H9 (cell line): ENCODE measurements at regions not wholly inside any gene's neighbourhood (a gene's known extent, or its start where the extent isn't known, plus 50 kb on each side); places are given as distances from the start of the nearest gene placed in this dataset.

Experiments
- DNase-seq: peaks from one replicate; pipeline ENCODE4 v3.0.0-alpha.2; 2017
- H2AFZ ChIP-seq: one replicate; pipeline ENCODE4 v1.6.1; 2013; ENCODE audit warnings: mild to moderate bottlenecking, low read length, control low read depth, moderate library complexity
- H2AK5ac ChIP-seq: 2 replicates; pipeline ENCODE4 v1.6.1; 2013; ENCODE audit warnings: low read length, control low read depth, mixed read lengths; ENCODE audit not compliant: insufficient read length
- H2BK120ac ChIP-seq: one replicate; pipeline ENCODE4 v1.6.1; 2013; ENCODE audit warnings: low read depth, mild to moderate bottlenecking, low read length, control low read depth, inconsistent platforms; ENCODE audit not compliant: poor library complexity, severe bottlenecking
- H2BK12ac ChIP-seq: 2 replicates; pipeline ENCODE4 v1.6.1; 2013; ENCODE audit warnings: low read length, control low read depth, mixed read lengths, low read depth; ENCODE audit not compliant: insufficient read length
- H2BK15ac ChIP-seq: 2 replicates; pipeline ENCODE4 v1.6.1; 2013; ENCODE audit warnings: low read depth, low read length, control low read depth
- H2BK20ac ChIP-seq: one replicate; pipeline ENCODE4 v1.6.1; 2013; ENCODE audit warnings: low read depth, mild to moderate bottlenecking, low read length, control low read depth, inconsistent platforms; ENCODE audit not compliant: poor library complexity, severe bottlenecking
- H2BK5ac ChIP-seq: 2 replicates; pipeline ENCODE4 v1.6.1; 2013; ENCODE audit warnings: low read length, control low read depth, mixed read lengths; ENCODE audit not compliant: insufficient read length
- H3K14ac ChIP-seq: 2 replicates; pipeline ENCODE4 v1.6.1; 2013; ENCODE audit warnings: low read length, control low read depth; ENCODE audit not compliant: insufficient read depth
- H3K18ac ChIP-seq: 2 replicates; pipeline ENCODE4 v1.6.1; 2013; ENCODE audit warnings: low read depth, mild to moderate bottlenecking, mixed read lengths, low read length, control low read depth; ENCODE audit not compliant: insufficient read length
- H3K23ac ChIP-seq: 2 replicates; pipeline ENCODE4 v1.6.1; 2013; ENCODE audit warnings: low read length, control low read depth, mixed read lengths, low read depth; ENCODE audit not compliant: insufficient read length
- H3K23me2 ChIP-seq: 2 replicates; pipeline ENCODE4 v1.6.1; 2013; ENCODE audit warnings: low read depth, mild to moderate bottlenecking, mixed read lengths, low read length, control low read depth; ENCODE audit not compliant: insufficient read length, poor library complexity, severe bottlenecking
- H3K27ac ChIP-seq: 2 replicates; pipeline ENCODE4 v1.5.1; 2013; ENCODE audit warnings: low read length, control low read depth, mixed read lengths, low read depth; ENCODE audit not compliant: insufficient read length
- H3K27me3 ChIP-seq: 2 replicates; pipeline ENCODE4 v1.6.1; 2013; ENCODE audit warnings: low read length, control low read depth, inconsistent platforms; ENCODE audit not compliant: insufficient read depth
- H3K4ac ChIP-seq: 2 replicates; pipeline ENCODE4 v1.6.1; 2013; ENCODE audit warnings: low read depth, mild to moderate bottlenecking, control low read depth, inconsistent platforms, low read length, moderate library complexity
- H3K4me1 ChIP-seq: 2 replicates; pipeline ENCODE4 v1.6.1; 2013; ENCODE audit warnings: low read length, control low read depth, inconsistent platforms; ENCODE audit not compliant: insufficient read depth
- H3K4me2 ChIP-seq: 2 replicates; pipeline ENCODE4 v1.6.1; 2013; ENCODE audit warnings: low read length, control low read depth, mixed read lengths; ENCODE audit not compliant: insufficient read length, insufficient read depth
- H3K56ac ChIP-seq: 2 replicates; pipeline ENCODE4 v1.6.1; 2013; ENCODE audit warnings: low read depth, mild to moderate bottlenecking, mixed read lengths, low read length, control low read depth; ENCODE audit not compliant: insufficient read length
- H3K79me1 ChIP-seq: 2 replicates; pipeline ENCODE4 v1.6.1; 2013; ENCODE audit warnings: low read depth, mild to moderate bottlenecking, moderate library complexity, low read length, control low read depth, inconsistent platforms; ENCODE audit not compliant: insufficient read depth, poor library complexity, severe bottlenecking
- H3K79me2 ChIP-seq: 2 replicates; pipeline ENCODE4 v1.6.1; 2013; ENCODE audit warnings: low read length, control low read depth, inconsistent platforms; ENCODE audit not compliant: insufficient read depth
- H3K9ac ChIP-seq: 2 replicates; pipeline ENCODE4 v1.6.1; 2013; ENCODE audit warnings: low read length, control low read depth, mixed read lengths; ENCODE audit not compliant: insufficient read length; ENCODE audit errors: extremely low read depth
- H3K9me3 ChIP-seq: one replicate; pipeline ENCODE4 v1.6.1; 2013; ENCODE audit warnings: low read depth, low read length, inconsistent platforms; ENCODE audit not compliant: control insufficient read depth
- H3T11ph ChIP-seq: one replicate; pipeline ENCODE4 v1.6.1; 2013; ENCODE audit warnings: mild to moderate bottlenecking, low read length, control low read depth, inconsistent platforms
- H4K20me1 ChIP-seq: one replicate; pipeline ENCODE4 v1.6.1; 2013; ENCODE audit not compliant: control insufficient read depth, insufficient read length, insufficient read depth
- H4K5ac ChIP-seq: 2 replicates; pipeline ENCODE4 v1.6.1; 2013; ENCODE audit warnings: low read depth, mild to moderate bottlenecking, mixed read lengths, low read length, control low read depth; ENCODE audit not compliant: insufficient read length
- H4K8ac ChIP-seq: replicated peaks from 2 replicates; pipeline ENCODE4 v1.6.1; 2013; ENCODE audit warnings: low read length, control low read depth, mixed read lengths, low read depth; ENCODE audit not compliant: insufficient read length
- H4K91ac ChIP-seq: 2 replicates; pipeline ENCODE4 v1.6.1; 2013; ENCODE audit warnings: low read depth, mild to moderate bottlenecking, moderate library complexity, mixed read lengths, low read length, control low read depth; ENCODE audit not compliant: insufficient read length
- H3K27ac Mint-ChIP-seq, 3 experiments: 2 replicates in 2 of 3; 3 replicates in 1 of 3; pipeline ENCODE4 v1.8.0; 2020 to 2021; ENCODE audit warnings: mixed read lengths in 3 of 3, mild to moderate bottlenecking in 1 of 3, moderate library complexity in 1 of 3
- H3K27me3 Mint-ChIP-seq: 2 replicates; pipeline ENCODE4 v1.8.0; 2021; ENCODE audit warnings: low read depth, mild to moderate bottlenecking, moderate library complexity, mixed read lengths
- H3K36me3 Mint-ChIP-seq, 3 experiments: 2 replicates in 2 of 3; 3 replicates in 1 of 3; pipeline ENCODE4 v1.8.0; 2020 to 2021; ENCODE audit warnings: low read depth in 3 of 3, mixed read lengths in 3 of 3; ENCODE audit not compliant: insufficient read depth in 1 of 3
- H3K4me1 Mint-ChIP-seq, 2 experiments: 2 replicates each; pipeline ENCODE4 v1.8.0; 2020; ENCODE audit warnings: mixed read lengths in 2 of 2
- H3K4me3 Mint-ChIP-seq, 2 experiments: 2 replicates in 1 of 2; 3 replicates in 1 of 2; pipeline ENCODE4 v1.8.0; 2020 to 2021; ENCODE audit warnings: mild to moderate bottlenecking in 2 of 2, mixed read lengths in 2 of 2, moderate library complexity in 1 of 2
- H3K9me3 Mint-ChIP-seq, 2 experiments: 2 replicates in 1 of 2; 3 replicates in 1 of 2; pipeline ENCODE4 v1.8.0; 2020; ENCODE audit warnings: mild to moderate bottlenecking in 2 of 2, mixed read lengths in 2 of 2, moderate library complexity in 1 of 2
- WGBS: extraction: QIAGEN DNeasy Blood & Tissue Kit; methylation state at CpG from one replicate; pipeline ENCODE4 v1.1.7; 2013; ENCODE audit warnings: missing lambda C conversion rate, low lambda C conversion rate, mixed read lengths; ENCODE audit not compliant: insufficient read length; ENCODE audit errors: extremely low coverage; 5-methylcytosine and 5-hydroxymethylcytosine counted together
- TF ChIP-seq, protein P1 (sequence below): fragments of 200-600 bp; sonication (generic); conservative IDR thresholded peaks from 3 replicates; pipeline ENCODE4 v1.8.0; 2021; ENCODE audit warnings: antibody characterized with exemption, mild to moderate bottlenecking

DNA sequence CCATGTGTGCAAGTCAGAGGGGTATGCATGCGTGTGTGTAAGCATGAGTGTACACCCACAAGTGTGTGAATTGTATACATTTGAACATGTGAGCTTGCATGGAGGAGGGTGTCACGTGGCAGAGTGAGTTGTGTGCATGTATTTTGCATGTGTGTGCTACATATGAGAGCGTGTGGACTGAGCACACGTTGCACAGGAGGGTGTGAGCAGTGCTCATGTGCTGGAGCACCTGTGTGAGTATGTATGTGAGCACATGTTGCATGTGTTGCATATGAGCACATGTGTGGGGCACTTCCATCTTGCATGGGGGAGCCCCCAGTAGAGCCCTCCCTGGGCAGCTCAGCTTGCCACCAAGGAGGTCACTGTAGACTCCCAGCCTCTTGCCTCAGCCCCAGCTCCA is 180.2 kb upstream of the MYL2 start:
- TF ChIP-seq, protein P1, sequence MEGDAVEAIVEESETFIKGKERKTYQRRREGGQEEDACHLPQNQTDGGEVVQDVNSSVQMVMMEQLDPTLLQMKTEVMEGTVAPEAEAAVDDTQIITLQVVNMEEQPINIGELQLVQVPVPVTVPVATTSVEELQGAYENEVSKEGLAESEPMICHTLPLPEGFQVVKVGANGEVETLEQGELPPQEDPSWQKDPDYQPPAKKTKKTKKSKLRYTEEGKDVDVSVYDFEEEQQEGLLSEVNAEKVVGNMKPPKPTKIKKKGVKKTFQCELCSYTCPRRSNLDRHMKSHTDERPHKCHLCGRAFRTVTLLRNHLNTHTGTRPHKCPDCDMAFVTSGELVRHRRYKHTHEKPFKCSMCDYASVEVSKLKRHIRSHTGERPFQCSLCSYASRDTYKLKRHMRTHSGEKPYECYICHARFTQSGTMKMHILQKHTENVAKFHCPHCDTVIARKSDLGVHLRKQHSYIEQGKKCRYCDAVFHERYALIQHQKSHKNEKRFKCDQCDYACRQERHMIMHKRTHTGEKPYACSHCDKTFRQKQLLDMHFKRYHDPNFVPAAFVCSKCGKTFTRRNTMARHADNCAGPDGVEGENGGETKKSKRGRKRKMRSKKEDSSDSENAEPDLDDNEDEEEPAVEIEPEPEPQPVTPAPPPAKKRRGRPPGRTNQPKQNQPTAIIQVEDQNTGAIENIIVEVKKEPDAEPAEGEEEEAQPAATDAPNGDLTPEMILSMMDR, result no peak
- H2AK5ac ChIP-seq, result no peak overlapping the region
- no CpG with 5 or more reads among the region's 4 CpGs for WGBS

More for the DNA sequence above, 180.2 kb upstream of the MYL2 start:
- Histone ChIP-seq H3K79me2 (0 out of 2 replicates have a peak, but pooled peaks cover 2% of the 10 kb centered on the region), H3K23me2 (no peaks in the 10 kb centered on the region), H3K27ac (no peak overlapping the region), H2BK20ac (no peak overlapping the region), H4K5ac (no peak overlapping the region), H4K91ac (no peak overlapping the region), H3K4me1 (no peaks in the 10 kb centered on the region), H3K14ac (no peak overlapping the region), H4K8ac (no peak overlapping the region), H2BK120ac (no peak overlapping the region), H2BK15ac (no peak overlapping the region), H3K9me3 (no peaks in the 10 kb centered on the region), H3T11ph (no peak overlapping the region), H2BK5ac (no peak overlapping the region), H2AFZ (no peak overlapping the region), H3K27me3 (no peaks in the 10 kb centered on the region), H3K9ac (no peak overlapping the region), H3K79me1 (no peaks in the 10 kb centered on the region), H3K56ac (no peak overlapping the region), H3K18ac (no peak overlapping the region), H4K20me1 (no peaks in the 10 kb centered on the region), H2BK12ac (no peak overlapping the region), H3K4me2 (no peak overlapping the region), H3K4ac (no peak overlapping the region), H3K23ac (no peak overlapping the region)
- H3K27me3 Mint-ChIP-seq, result no peaks in the 10 kb centered on the region; the same call in 1 of the 2 replicates
- no peak for DNase-seq
- H3K4me1 Mint-ChIP-seq, result peaks cover 8 to 13% of the 10 kb centered on the region in 2 experiments
- no peaks in the 10 kb centered on the region; a peak in 1 of 7 replicates for H3K36me3 Mint-ChIP-seq
- H3K27ac Mint-ChIP-seq, result peak overlapping the region in 2 of 3 experiments; percentile 2 to 55; a peak in 2 of 7 replicates
- H3K9me3 Mint-ChIP-seq, result no peaks in the 10 kb centered on the region
- H3K4me3 Mint-ChIP-seq, result no peak overlapping the region
